ENCODE measurements at regions not wholly inside any gene's neighbourhood (a gene's known extent, or its start where the extent isn't known, plus 50 kb on each side); places are given as distances from the start of the nearest gene placed in this dataset.
"Not testable (repeated sequence)": the region's sequence is repeated elsewhere in the genome, so short reads cannot be mapped to it uniquely, and the experiment has no call there.

DNA sequence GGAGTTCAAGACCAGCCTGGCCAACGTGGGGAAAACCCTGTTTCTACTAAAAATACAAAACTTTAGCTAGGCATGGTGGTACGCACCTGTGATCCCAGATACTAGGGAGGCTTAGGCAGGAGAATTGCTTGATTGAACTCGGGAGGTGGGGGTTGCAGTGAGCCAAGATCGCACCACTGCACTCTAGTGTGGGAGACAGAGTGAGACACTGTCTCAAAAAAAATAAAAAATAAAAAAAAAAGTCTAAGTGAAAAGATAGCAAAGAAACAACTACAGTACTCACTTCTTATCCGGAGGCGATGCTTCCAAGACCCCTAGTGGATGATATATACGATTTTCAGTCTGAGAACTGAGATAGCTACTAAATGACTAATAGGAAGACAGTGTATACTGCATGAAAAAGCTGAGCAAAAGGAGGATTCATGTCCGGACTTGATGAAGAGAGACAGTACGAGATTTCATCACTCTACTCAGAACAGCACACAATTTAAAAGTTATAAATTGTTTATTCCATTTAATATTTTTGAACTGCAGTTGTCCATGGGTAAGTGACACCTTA is 138.7 kb upstream of the GOLGA6L6 start:
- H3K36me3 Mint-ChIP-seq; H3K27ac Mint-ChIP-seq; DNase-seq (ENCODE audit: low spot score in 2 of 2); H3K4me1 Mint-ChIP-seq; ATAC-seq (ENCODE audit: low read depth); H3K27me3 Mint-ChIP-seq; H3K9me3 Mint-ChIP-seq; H3K4me3 Mint-ChIP-seq: not testable (repeated sequence)

- no peak overlapping the region for H3K4me3 Mint-ChIP-seq
- no peaks in the 10 kb centered on the region for H3K4me1 Mint-ChIP-seq
- no peak overlapping the region for H3K27ac Mint-ChIP-seq
- peaks cover 2% of the 10 kb centered on the region for H3K27me3 Mint-ChIP-seq
- DNase-seq (ENCODE audit: low spot score in 2 of 2): no peak
- no peaks in the 10 kb centered on the region for H3K36me3 Mint-ChIP-seq
- no peak for ATAC-seq (ENCODE audit: low read depth)
- no peaks in the 10 kb centered on the region for H3K9me3 Mint-ChIP-seq
Observed at GRCh38 chr15:20672470-20672869, 130.9 kb upstream of the GOLGA6L6 start.

GRCh38 chr15:20671675-20672074 is 130.1 kb upstream of the GOLGA6L6 start:
- Mint-ChIP-seq H3K27ac (no peak overlapping the region), H3K4me1 (no peaks in the 10 kb centered on the region), H3K9me3 (no peaks in the 10 kb centered on the region), H3K4me3 (no peak overlapping the region), H3K27me3 (peaks cover 2% of the 10 kb centered on the region), H3K36me3 (no peaks in the 10 kb centered on the region)
- DNase-seq (ENCODE audit: low spot score in 2 of 2) (no peak), ATAC-seq (ENCODE audit: low read depth) (no peak)

DNA sequence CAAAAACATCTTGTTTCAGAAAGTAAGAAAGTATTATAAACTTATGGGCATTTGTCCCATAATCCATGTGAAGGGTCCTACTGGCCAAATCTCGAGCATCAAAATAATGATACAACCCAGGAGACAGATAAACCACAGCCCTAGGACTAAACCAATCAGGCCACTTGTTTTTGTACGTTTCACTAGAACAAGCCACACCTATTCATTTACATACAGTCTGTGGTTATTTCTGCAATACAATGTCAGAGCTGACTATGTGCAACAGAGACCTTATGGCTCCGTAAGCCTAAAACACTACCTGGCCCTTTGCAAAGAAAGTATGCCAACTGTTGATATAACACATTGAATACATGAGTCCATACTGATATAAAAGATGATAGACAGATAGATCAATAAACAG is 124.8 kb upstream of the GOLGA6L6 start:
- H3K9me3 Mint-ChIP-seq; H3K36me3 Mint-ChIP-seq; H3K27me3 Mint-ChIP-seq; H3K4me3 Mint-ChIP-seq; ATAC-seq (ENCODE audit: low read depth); H3K27ac Mint-ChIP-seq; DNase-seq (ENCODE audit: low spot score in 2 of 2); H3K4me1 Mint-ChIP-seq: not testable (repeated sequence)

DNA sequence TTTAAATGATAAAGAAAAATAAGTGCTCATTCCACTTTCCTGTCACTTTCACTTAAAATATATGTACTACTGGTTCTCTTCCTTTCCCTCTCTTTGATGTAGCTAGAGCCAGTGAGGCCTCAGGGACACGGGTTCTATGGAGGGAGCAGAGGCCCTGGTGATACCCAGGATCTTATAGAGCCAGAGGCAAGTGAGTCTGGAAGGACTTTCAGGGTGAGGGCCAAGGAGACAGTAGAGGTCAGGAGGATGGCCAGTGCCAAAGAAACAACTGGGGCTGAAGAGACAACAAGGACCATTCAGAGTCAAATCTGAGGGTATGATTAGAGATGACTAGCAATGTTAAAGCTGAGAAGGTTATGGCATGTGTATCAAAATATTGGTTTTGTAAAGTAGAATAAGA is 124.1 kb upstream of the GOLGA6L6 start:
- Mint-ChIP-seq H3K27ac (no peak overlapping the region), H3K9me3 (no peaks in the 10 kb centered on the region), H3K27me3 (no peaks in the 10 kb centered on the region), H3K36me3 (no peaks in the 10 kb centered on the region), H3K4me3 (no peak overlapping the region), H3K4me1 (no peaks in the 10 kb centered on the region)
- DNase-seq (ENCODE audit: low spot score in 2 of 2) (no peak), ATAC-seq (ENCODE audit: low read depth) (no peak)

DNA sequence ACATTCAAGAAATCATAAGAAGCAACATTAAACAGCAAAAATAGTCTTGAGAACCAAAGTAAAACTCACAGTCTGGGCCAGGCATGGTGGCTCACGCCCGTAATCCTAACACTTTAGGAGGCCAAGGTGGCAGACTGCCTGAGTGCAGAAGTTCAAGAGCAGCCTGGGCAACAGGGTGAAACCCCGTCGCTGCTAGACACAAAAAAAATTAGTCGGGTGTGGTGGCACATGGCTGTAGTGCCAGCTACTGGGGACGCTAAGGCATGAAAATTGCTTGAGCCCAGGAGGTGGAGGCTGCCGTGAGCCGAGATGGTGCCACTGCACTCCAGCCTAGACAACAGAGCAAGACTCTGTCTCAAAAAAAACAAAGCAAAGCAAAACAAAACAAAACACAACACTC is 117.7 kb upstream of the GOLGA6L6 start:
- no peaks in the 10 kb centered on the region for H3K9me3 Mint-ChIP-seq
- no peak for DNase-seq (ENCODE audit: low spot score in 2 of 2)
- no peak for ATAC-seq (ENCODE audit: low read depth)
- H3K4me1 Mint-ChIP-seq: no peaks in the 10 kb centered on the region
- no peaks in the 10 kb centered on the region for H3K27me3 Mint-ChIP-seq
- no peak overlapping the region for H3K4me3 Mint-ChIP-seq
- no peak overlapping the region for H3K27ac Mint-ChIP-seq
- H3K36me3 Mint-ChIP-seq: no peaks in the 10 kb centered on the region

DNA sequence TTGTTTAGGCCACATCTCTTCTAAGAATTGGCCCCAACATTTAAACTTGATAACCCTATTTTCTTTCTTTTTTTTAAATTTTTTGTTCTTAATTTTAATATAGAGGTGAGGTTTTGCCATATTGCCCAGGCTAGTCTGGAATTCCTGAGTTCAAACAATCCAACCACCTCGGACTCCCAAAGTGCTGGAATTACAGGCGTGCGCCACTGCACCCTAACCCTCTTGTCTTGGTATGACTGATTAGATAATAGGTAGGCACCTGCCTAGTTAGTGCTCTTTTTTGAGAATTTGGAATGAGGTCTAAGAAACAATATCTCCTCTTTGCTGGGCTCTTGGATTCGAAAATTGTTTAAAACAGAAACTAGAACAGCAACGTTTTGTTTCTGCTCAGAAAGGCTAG is 116.4 kb upstream of the GOLGA6L6 start:
- DNase-seq (ENCODE audit: low spot score in 2 of 2) (no peak), ATAC-seq (ENCODE audit: low read depth) (no peak)
- Mint-ChIP-seq H3K36me3 (no peaks in the 10 kb centered on the region), H3K4me1 (no peaks in the 10 kb centered on the region), H3K9me3 (no peaks in the 10 kb centered on the region), H3K27ac (no peak overlapping the region), H3K27me3 (no peaks in the 10 kb centered on the region), H3K4me3 (no peak overlapping the region)

GRCh38 chr15:20657084-20657483 is 115.5 kb upstream of the GOLGA6L6 start:
- H3K27me3 Mint-ChIP-seq: no peaks in the 10 kb centered on the region
- no peaks in the 10 kb centered on the region for H3K9me3 Mint-ChIP-seq
- H3K4me1 Mint-ChIP-seq: no peaks in the 10 kb centered on the region
- no peak overlapping the region for H3K27ac Mint-ChIP-seq
- H3K36me3 Mint-ChIP-seq: no peaks in the 10 kb centered on the region
- DNase-seq (ENCODE audit: low spot score in 2 of 2) (no peak), ATAC-seq (ENCODE audit: low read depth) (no peak)
- H3K4me3 Mint-ChIP-seq: no peak overlapping the region

DNA sequence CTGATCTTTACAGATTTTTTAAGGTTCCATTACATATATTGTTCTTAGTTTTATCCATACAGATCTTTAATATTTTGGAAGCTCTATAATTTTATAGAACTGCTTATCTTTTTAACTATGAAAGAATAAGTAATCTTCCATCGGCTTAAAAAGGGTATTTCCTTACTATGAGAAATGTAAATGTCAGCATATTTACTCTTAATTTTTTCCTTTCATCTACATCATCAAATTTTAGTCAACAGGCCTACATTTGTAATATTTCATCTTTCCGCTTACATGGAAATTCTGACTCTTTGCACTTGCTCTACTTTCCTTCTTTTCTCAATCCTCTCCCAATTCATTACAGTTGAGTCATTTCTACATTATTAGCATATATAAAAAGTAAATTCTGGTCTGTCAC is 111.3 kb upstream of the GOLGA6L6 start:
- Mint-ChIP-seq H3K27me3 (no peaks in the 10 kb centered on the region), H3K9me3 (no peaks in the 10 kb centered on the region), H3K4me3 (no peak overlapping the region), H3K36me3 (no peaks in the 10 kb centered on the region), H3K27ac (no peak overlapping the region), H3K4me1 (no peaks in the 10 kb centered on the region)
- no peak for ATAC-seq (ENCODE audit: low read depth)
- no peak for DNase-seq (ENCODE audit: low spot score in 2 of 2)

GRCh38 chr15:20648402-20648975 is 106.9 kb upstream of the GOLGA6L6 start:
- H3K9me3 Mint-ChIP-seq; H3K4me3 Mint-ChIP-seq; H3K27me3 Mint-ChIP-seq; H3K4me1 Mint-ChIP-seq; H3K27ac Mint-ChIP-seq; ATAC-seq (ENCODE audit: low read depth); DNase-seq (ENCODE audit: low spot score in 2 of 2); H3K36me3 Mint-ChIP-seq: not testable (repeated sequence)

DNA sequence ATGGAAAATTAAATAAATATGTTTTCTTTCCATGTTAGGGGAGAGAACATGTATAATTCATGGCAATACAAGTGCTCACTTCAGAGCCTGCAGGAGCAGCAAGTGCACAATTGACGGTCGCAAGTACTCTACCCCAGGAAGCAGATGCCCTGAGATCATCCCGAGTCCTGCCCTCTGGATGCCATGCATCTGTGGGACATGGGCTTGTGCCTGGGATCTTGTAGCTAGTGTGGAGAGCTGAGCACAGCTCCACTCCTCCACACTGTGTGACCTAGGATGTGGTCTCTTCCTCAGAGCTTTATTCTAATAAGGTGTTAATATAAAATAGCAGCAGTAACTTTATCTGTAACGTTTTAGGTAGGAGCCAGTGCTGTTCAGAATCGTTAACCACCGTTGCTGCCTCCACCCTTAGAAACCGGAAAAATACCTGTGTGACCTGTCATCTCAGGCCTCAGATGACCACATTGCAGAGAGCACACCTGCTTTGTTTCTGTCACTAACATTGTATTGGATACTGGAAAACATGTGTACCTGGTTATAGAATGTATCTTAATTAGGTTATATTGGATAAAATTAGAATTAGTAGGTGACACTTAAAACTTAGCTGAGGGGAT is 105.0 kb upstream of the GOLGA6L6 start:
- Mint-ChIP-seq H3K4me3 (no peak overlapping the region), H3K27ac (no peak overlapping the region), H3K4me1 (no peaks in the 10 kb centered on the region), H3K36me3 (no peaks in the 10 kb centered on the region), H3K27me3 (peaks cover 6% of the 10 kb centered on the region), H3K9me3 (no peaks in the 10 kb centered on the region)
- ATAC-seq (ENCODE audit: low read depth) (no peak), DNase-seq (ENCODE audit: low spot score in 2 of 2) (no peak)

- Mint-ChIP-seq H3K9me3 (no peaks in the 10 kb centered on the region), H3K4me3 (no peak overlapping the region), H3K27me3 (peaks cover 6% of the 10 kb centered on the region), H3K36me3 (no peaks in the 10 kb centered on the region), H3K27ac (no peak overlapping the region), H3K4me1 (no peaks in the 10 kb centered on the region)
- no peak for DNase-seq (ENCODE audit: low spot score in 2 of 2)
- ATAC-seq (ENCODE audit: low read depth): peak; percentile 90
Observed at GRCh38 chr15:20645956-20646355, 104.4 kb upstream of the GOLGA6L6 start.

DNA sequence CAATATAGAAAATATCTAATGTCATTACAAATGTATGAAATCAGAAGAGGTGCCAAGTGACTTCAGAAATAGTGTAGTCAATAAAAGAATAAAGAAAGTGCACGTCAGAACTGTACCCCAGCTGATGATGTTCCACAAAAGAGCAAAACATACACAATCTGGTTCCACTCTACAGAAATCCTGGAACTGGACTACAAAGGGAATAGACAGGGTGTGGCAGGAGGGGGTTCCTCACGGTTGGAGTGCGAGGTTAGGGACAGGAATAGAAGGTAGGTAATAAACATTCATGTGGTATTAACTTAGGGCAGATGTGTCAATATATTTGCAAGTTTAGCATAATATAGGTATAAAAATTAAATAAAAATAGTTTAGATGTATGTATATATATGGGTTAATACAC is 103.3 kb upstream of the GOLGA6L6 start:
- DNase-seq (ENCODE audit: low spot score in 2 of 2) (no peak), ATAC-seq (ENCODE audit: low read depth) (no peak)
- no peaks in the 10 kb centered on the region for H3K4me1 Mint-ChIP-seq
- peaks cover 7% of the 10 kb centered on the region for H3K27me3 Mint-ChIP-seq
- no peaks in the 10 kb centered on the region for H3K36me3 Mint-ChIP-seq
- H3K9me3 Mint-ChIP-seq: no peaks in the 10 kb centered on the region
- no peak overlapping the region for H3K27ac Mint-ChIP-seq
- no peak overlapping the region for H3K4me3 Mint-ChIP-seq

GRCh38 chr15:20643829-20644425 is 102.3 kb upstream of the GOLGA6L6 start:
- no peak overlapping the region for H3K4me3 Mint-ChIP-seq
- peaks cover 7% of the 10 kb centered on the region for H3K27me3 Mint-ChIP-seq
- H3K9me3 Mint-ChIP-seq: no peaks in the 10 kb centered on the region
- no peak for DNase-seq (ENCODE audit: low spot score in 2 of 2)
- no peak overlapping the region for H3K27ac Mint-ChIP-seq
- no peaks in the 10 kb centered on the region for H3K4me1 Mint-ChIP-seq
- H3K36me3 Mint-ChIP-seq: no peaks in the 10 kb centered on the region
- ATAC-seq (ENCODE audit: low read depth): no peak
